Esophagus squamous epithelium (tissue), 5 donors: ENCODE measurements at regions not wholly inside any gene's neighbourhood (a gene's known extent, or its start where the extent isn't known, plus 50 kb on each side); places are given as distances from the start of the nearest gene placed in this dataset.

Experiments
- DNase-seq: peaks from one replicate; lab custom pipeline; 2025; lab: John Stamatoyannopoulos, UW
- H3K27ac ChIP-seq, 4 donors: fragments of 200-600 bp; sonication (generic); one replicate each; pipeline ENCODE4 v1.5.1; 2016 to 2019; ENCODE audit warnings: mild to moderate bottlenecking in 1 of 4
- H3K27me3 ChIP-seq, 4 donors: fragments of 200-600 bp; sonication (generic); 1 replicate in 3 of 4; 2 replicates in 1 of 4; pipeline versions ENCODE4 v1.5.1 to v1.6.0; 2017 to 2021; ENCODE audit warnings: antibody characterized with exemption in 1 of 4
- H3K36me3 ChIP-seq, 3 donors: fragments of 200-600 bp; sonication (generic); one replicate each; pipeline ENCODE4 v1.5.1; 2016 to 2019
- H3K4me1 ChIP-seq, 3 donors: fragments of 200-600 bp; sonication (generic); one replicate each; pipeline ENCODE4 v1.5.1; 2017 to 2019
- H3K4me3 ChIP-seq, 4 donors: fragments of 200-600 bp; sonication (generic); 1 replicate in 3 of 4; 2 replicates in 1 of 4; pipeline ENCODE4 v1.5.1; 2016 to 2019; ENCODE audit warnings: mild to moderate bottlenecking in 2 of 4, moderate library complexity in 1 of 4
- H3K9me3 ChIP-seq, 3 donors: fragments of 200-600 bp; sonication (generic); one replicate each; pipeline ENCODE4 v1.5.1; 2016 to 2019
- CTCF ChIP-seq, 6 experiments: fragments of 450-650 bp in 4 of 6; fragments of 200-600 bp in 2 of 6; sonication (generic) in 2 of 6; IDR thresholded peaks; one replicate each; pipeline ENCODE4 v1.5.1; 2016 to 2019; ENCODE audit warnings: antibody characterized with exemption in 6 of 6, mild to moderate bottlenecking in 4 of 6, moderate library complexity in 4 of 6
- POLR2A ChIP-seq, 4 donors: fragments of 450-650 bp; IDR thresholded peaks; one replicate each; pipeline ENCODE4 v1.6.1; 2017; ENCODE audit warnings: antibody characterized with exemption in 4 of 4, mild to moderate bottlenecking in 4 of 4, moderate library complexity in 3 of 4
- WGBS, 2 donors: methylation state at CpG; one replicate each; pipeline ENCODE4 v1.1.5; 2018; 5-methylcytosine and 5-hydroxymethylcytosine counted together
- intact Hi-C: fragments of 100-400 bp; cut with DNase I; formaldehyde crosslinking; loops from one replicate; pipeline ENCODE4 v1.15.0; 2022
- donor health status: DM: yes; HTN: yes; CAD: no.

DNA sequence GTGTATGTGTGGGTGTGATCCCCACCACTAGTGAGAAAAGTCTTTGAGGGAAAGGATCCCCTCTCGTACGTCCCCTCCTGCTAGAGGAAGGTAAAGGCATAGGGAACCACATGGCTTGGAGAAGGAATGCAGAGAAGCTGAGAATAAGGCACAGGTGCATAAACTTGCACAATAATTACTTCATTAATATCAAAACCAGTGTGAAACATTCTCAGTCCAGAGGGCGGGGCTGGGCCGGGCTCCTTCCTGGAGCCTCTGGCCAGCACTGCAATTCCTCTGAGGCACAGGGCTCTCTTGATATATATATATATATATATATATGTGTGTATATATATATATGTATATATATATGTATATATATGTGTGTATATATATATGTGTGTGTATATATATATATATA lies 162.6 kb downstream of the TSEN15 start:
- Histone ChIP-seq H3K27me3 (peaks cover 0 to 3% (median 0%) of the 10 kb centered on the region in 4 donors), H3K36me3 (no peaks in the 10 kb centered on the region), H3K9me3 (no peaks in the 10 kb centered on the region), H3K4me1 (peaks cover 0 to 8% (median 6%) of the 10 kb centered on the region in 3 donors), H3K4me3 (no peak overlapping the region), H3K27ac (no peak overlapping the region)
- 93 to 100% methylated on average over 2 of the region's 4 CpGs for WGBS, 2 donors
- intact Hi-C loops: no loop called here
- no peak for DNase-seq
- TF ChIP-seq POLR2A (IDR thresholded peaks at IDR 0.05): no peak
- no peak for TF ChIP-seq CTCF (IDR thresholded peaks at IDR 0.05)

DNA sequence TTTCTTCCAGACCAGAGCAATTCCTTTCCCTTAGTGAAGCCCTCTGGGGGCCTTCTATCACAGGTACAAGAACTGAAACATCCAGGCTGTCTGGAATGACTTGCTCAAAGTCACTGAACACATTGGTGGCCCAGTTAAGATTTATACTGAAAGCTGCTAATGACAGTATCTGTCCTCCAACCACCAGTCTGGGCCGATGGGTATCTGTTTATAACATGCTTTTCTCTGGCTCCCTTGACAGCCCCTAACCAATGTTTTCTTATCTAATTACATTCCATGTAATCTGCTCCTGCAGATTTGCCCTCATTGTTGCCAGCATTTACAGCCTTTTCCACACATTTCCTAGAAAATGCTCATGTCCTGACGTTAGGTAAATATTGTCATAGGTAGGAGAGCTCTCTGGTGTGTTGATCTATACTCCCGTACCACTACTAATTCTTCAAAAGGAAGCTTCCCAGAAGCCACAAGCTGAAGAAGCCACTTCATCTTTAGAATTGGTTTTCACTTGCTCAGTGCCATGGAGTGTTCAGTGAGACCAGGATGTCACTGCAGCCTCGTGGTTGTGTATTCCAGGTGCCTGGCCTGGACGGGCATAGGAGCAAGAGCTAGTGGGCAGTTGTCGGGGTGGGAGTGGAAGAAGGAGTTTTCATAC lies 163.9 kb downstream of the TSEN15 start:
- no peaks in the 10 kb centered on the region for H3K27me3 ChIP-seq
- DNase-seq: no peak
- no peak overlapping the region for H3K27ac ChIP-seq
- no peaks in the 10 kb centered on the region for H3K9me3 ChIP-seq
- intact Hi-C loops: no loop called here
- peaks cover 0 to 8% (median 6%) of the 10 kb centered on the region in 3 donors for H3K4me1 ChIP-seq
- no peaks in the 10 kb centered on the region for H3K36me3 ChIP-seq
- TF ChIP-seq CTCF (IDR thresholded peaks at IDR 0.05) (no peak), POLR2A (IDR thresholded peaks at IDR 0.05) (no peak)
- 80 to 82% methylated on average over 4 to 6 of the region's 6 CpGs for whole genome bisulfite sequencing, 2 donors
- H3K4me3 ChIP-seq: no peak overlapping the region

- no peaks in the 10 kb centered on the region for H3K9me3 ChIP-seq
- TF ChIP-seq CTCF (IDR thresholded peaks at IDR 0.05) (no peak), POLR2A (IDR thresholded peaks at IDR 0.05) (no peak)
- H3K4me1 ChIP-seq: peaks cover 0 to 5% (median 0%) of the 10 kb centered on the region in 3 donors
- 64 to 66% methylated on average over 5 of the region's 5 CpGs for WGBS, 2 donors
- H3K27ac ChIP-seq: no peak overlapping the region
- H3K27me3 ChIP-seq: no peaks in the 10 kb centered on the region
- H3K4me3 ChIP-seq: no peak overlapping the region
- H3K36me3 ChIP-seq: no peaks in the 10 kb centered on the region
- intact Hi-C loops: no loop called here
- no peak for DNase-seq
Observed at GRCh38 chr1:184218458-184219075, 167.0 kb downstream of the TSEN15 start.

GRCh38 chr1:184219414-184219813 lies 167.4 kb upstream of the C1orf21 start:
- Histone ChIP-seq H3K27ac (no peak overlapping the region), H3K27me3 (no peaks in the 10 kb centered on the region), H3K36me3 (no peaks in the 10 kb centered on the region), H3K4me1 (peaks cover 0 to 5% (median 0%) of the 10 kb centered on the region in 3 donors), H3K4me3 (no peak overlapping the region), H3K9me3 (no peaks in the 10 kb centered on the region)
- no peak for TF ChIP-seq CTCF (IDR thresholded peaks at IDR 0.05)
- TF ChIP-seq POLR2A (IDR thresholded peaks at IDR 0.05): no peak
- 42 to 73% methylated on average over 3 of the region's 3 CpGs for WGBS, 2 donors
- DNase-seq: no peak
- intact Hi-C loops: no loop called here

DNA sequence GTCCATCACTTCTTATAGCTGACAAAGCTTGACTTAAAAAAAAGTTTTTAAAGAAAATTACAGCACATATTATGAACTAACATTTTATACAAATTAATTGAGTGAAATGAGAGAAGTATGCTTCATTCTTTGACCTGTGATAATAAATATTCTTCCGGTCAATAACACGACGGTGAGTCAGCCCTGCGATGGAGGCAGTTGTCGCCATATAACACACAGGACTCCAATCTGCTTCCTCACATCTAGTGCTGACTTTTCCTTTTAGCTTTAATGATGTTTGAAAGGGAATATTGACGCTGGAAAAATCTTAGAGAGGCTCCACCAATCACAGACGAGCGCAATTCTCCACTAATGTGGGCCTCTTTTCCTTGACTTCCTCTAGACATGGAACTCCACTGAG lies 166.9 kb upstream of the C1orf21 start:
- H3K4me1 ChIP-seq: peaks cover 0 to 5% (median 0%) of the 10 kb centered on the region in 3 donors
- H3K9me3 ChIP-seq: no peaks in the 10 kb centered on the region
- no peaks in the 10 kb centered on the region for H3K27me3 ChIP-seq
- TF ChIP-seq CTCF (IDR thresholded peaks at IDR 0.05) (no peak), POLR2A (IDR thresholded peaks at IDR 0.05) (no peak)
- DNase-seq: no peak
- intact Hi-C loops: loop anchor here (5.0 kb wide), 1 partner anchor 143 kb away; no protein-coding TSS in a partner anchor
- WGBS, 2 donors: 87 to 94% methylated on average over 8 of the region's 8 CpGs
- no peak overlapping the region for H3K27ac ChIP-seq
- no peaks in the 10 kb centered on the region for H3K36me3 ChIP-seq
- no peak overlapping the region for H3K4me3 ChIP-seq
